ENCODE measurements at regions not wholly inside any gene's neighbourhood (a gene's known extent, or its start where the extent isn't known, plus 50 kb on each side); places are given as distances from the start of the nearest gene placed in this dataset.
A peak's percentile ranks its signal among the peaks of the same experiment; 100 is the strongest.
"Not testable (repeated sequence)": the region's sequence is repeated elsewhere in the genome, so short reads cannot be mapped to it uniquely, and the experiment has no call there.

DNA sequence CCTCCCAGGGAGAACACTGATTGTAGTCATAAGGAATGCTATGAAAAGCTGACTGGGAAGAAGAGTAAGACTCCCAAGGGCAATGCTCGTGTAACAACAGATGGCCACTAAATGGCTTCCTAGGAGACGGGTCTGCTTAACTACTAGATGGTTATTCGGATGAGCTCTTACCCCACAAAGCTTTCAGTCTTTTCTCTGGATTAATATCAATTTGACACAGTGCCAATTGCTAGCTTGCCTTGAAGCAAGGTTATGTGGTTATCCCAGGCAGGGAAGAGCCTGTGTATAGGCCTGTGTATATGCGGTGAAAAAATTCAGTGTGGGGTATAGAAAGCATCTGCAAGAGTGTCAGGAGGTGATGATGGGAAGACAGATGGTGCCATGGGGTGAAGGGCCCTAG lies 86.4 kb upstream of the NOX3 start:
- DNase-seq: no peak

- DNase-seq: no peak
Observed at GRCh38 chr6:155538708-155539390, 83.2 kb upstream of the NOX3 start.

DNA sequence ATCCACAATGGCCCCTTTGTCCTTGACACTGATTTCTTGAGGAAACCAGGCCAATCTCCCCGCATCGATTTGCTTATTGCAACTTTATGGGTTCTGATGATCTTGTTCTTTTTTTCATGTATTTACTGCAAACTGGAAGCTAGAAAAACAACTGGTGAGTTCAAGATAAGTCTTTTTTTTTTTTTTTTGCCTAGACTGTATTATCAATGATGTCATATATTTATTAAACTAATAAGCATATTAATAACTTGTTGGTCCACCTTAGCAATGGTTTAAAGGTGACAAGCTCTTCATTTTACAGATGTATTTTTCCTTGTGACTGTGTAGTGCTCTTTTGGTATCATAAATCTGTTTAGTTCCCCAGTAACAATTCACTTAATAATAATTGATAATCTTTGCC lies 79.0 kb upstream of the NOX3 start:
- DNase-seq: no peak

DNA sequence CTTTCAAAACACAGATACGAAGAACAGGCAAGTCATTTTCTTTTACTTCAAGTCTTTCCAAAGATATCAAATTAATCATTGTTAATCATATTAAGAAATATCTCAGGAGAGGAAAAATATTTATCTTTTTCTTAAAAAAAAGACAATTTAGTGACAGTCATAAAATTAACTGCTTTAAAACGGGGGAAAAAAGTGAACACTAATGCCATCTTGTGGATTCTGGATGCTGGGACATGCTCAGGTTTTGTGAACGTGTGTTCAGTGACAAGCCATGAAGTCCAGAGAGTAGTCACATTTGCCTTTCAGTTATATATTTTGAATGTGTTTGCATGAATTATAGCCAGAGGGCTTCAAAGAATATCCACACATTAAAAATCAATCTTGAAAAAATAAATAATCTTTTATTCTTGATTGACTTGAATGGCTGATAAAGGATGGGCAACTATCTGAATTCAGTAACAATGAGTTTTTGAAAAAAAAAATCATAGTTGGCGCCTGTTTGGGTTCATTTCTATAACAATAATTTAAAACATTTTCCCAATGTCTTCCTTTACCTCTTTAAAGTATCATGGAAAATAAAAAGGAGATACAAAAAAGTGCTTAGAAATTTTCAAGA lies 74.7 kb upstream of the NOX3 start:
- DNase-seq: peak; percentile 22

GRCh38 chr6:155529814-155530213 lies 74.2 kb upstream of the NOX3 start:
- DNase-seq: not testable (repeated sequence)

DNA sequence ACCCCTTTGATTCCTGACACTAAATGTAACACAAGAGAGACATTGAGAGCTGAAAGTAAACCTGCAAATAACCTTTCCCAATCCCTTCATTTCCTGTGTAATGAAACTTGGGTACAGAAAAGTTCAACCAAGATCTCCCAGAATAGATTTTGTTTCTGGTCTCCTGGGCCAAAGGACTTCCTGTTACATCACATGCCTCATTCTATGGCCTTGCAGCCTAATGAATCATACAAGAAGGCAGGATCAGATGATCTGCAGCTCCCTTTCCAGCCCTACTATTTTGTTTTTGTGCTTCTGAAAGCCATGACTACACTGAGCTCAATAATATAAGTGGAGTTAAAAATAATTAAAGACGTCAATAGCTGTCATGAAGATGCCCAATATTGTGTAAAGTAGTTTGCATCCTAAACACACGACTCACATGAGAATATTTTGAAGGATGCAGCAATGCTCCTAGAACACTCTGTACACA lies 73.4 kb upstream of the NOX3 start:
- peak; percentile 29 for DNase-seq

DNA sequence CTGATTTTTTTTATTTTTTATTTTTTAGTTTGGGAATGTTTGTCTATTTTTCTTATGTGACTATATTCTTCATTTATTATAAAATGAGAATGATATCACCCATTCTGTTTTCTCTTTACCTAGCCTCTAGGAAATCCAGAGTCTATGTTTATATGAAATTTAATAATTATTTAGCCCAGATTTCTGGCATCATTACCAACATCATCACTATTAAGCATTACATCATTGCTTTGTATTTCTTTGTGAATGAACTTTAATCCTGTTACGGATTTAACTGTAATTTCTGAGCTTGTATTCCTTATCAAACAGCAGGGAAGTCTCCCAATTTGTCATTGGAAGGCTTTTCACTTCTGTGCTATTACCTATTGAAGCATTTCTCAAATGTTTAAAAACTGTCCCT lies 72.7 kb upstream of the NOX3 start:
- no peak for DNase-seq

GRCh38 chr6:155527443-155527842 lies 71.8 kb upstream of the NOX3 start:
- no peak for DNase-seq

GRCh38 chr6:155523821-155524651 lies 68.4 kb upstream of the NOX3 start:
- DNase-seq: no peak

GRCh38 chr6:155521719-155522118 lies 66.1 kb upstream of the NOX3 start:
- DNase-seq: no peak

GRCh38 chr6:155520078-155520477 lies 64.4 kb upstream of the NOX3 start:
- no peak for DNase-seq

GRCh38 chr6:155519176-155519738 lies 63.6 kb upstream of the NOX3 start:
- DNase-seq: no peak

- no peak for DNase-seq
Observed at GRCh38 chr6:155517294-155517693, 61.7 kb upstream of the NOX3 start.

DNA sequence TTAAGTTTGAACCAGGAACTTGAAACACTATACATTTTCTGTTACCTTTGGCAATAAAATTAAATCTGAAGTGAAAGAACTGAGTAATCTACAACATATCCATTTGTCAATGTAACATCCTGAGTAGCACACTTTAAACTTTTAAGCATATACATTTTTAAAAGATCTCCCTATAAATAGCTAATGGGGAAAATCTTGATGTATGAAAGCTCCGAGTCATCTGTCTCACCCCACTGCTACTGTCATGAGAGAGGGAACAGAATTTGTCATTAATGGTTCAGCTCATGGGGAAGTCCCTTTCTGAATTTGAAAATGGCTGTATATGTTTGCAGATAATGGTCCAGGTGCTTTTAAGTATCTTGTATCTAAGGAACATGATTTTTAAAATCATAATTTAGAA lies 55.2 kb upstream of the NOX3 start:
- DNase-seq: no peak

DNA sequence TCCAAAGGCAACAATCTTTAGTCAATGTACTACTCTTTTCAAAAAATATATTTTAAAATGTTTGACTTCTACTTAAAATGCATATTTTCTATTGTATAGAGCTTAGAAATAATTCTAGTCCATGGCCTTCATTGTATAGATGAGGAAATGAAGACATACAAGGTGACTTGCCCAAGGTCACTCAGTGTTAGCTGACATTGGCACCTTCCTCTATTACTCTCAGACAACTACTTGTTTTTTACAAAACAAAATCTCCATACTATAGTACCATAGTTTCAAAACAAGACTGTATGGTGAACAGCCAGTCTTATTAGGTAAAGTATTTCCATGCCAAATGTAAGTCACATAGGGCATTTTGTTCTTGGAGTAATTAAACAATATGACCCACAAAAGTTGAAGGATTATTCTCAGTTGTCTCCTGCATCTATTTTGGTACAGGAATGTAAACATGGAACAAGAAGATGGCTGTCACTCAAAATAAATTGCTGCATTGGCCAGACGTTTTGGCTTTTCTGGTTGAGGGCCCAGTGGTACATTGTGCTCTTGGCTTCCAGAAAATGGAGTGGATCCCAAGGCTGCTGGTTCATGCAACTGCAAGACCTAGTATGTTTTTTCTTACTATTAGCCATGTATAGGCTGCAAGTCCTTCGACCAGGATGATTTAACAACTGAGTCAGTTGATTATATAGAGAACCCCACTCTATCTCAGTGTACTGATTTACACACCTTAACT lies 54.3 kb upstream of the NOX3 start:
- no peak for DNase-seq

- no peak for DNase-seq
Observed at GRCh38 chr6:155505608-155505989, 50.0 kb upstream of the NOX3 start.
